Panc1 (cell line): ENCODE measurements at regions not wholly inside any gene's neighbourhood (a gene's known extent, or its start where the extent isn't known, plus 50 kb on each side); places are given as distances from the start of the nearest gene placed in this dataset.

Source experiments
- ATAC-seq: fragments of 200-7000 bp; cut with Tn5 transposase; 2 replicates; pipeline ENCODE4 v1.9.1; 2020; ENCODE audit warnings: mild to moderate bottlenecking, moderate library complexity
- BruUV-seq: library from RNA; stranded (reverse); fragments of 400-500 nt; replicated peaks from 2 replicates; lab custom pipeline; 2021; lab: Mats Ljungman, UMichigan
- CTCF ChIA-PET: fragments of 300-600 bp; sonication (Branson Sonifier 250); formaldehyde crosslinking; loops from one replicate; lab custom pipeline; 2022; ENCODE audit warnings: antibody characterized with exemption; lab: Charles Lee
- POLR2A ChIA-PET: fragments of 300-600 bp; sonication (Branson Sonifier 250); formaldehyde crosslinking; loops from one replicate; lab custom pipeline; 2022; ENCODE audit warnings: antibody characterized with exemption; lab: Charles Lee
- DNase-seq: peaks from one replicate; pipeline ENCODE4 v3.0.0-alpha.2; 2010; ENCODE audit warnings: low read depth, low spot score
- H3K27ac ChIP-seq: 2 replicates; pipeline ENCODE4 v1.5.1; 2011; ENCODE audit warnings: mild to moderate bottlenecking, low read length, inconsistent platforms
- H3K27me3 ChIP-seq: fragments of 200-500 bp; sonication (Bioruptor generic); 2 replicates; pipeline ENCODE4 v1.6.0; 2014; ENCODE audit warnings: low read length, inconsistent platforms; ENCODE audit not compliant: control insufficient read depth, insufficient read depth
- H3K36me3 ChIP-seq: fragments of 200-500 bp; sonication (Bioruptor generic); 2 replicates; pipeline ENCODE4 v1.5.1; 2014; ENCODE audit warnings: inconsistent platforms, mild to moderate bottlenecking, low read length, moderate library complexity; ENCODE audit not compliant: control insufficient read depth, insufficient read depth
- H3K4me1 ChIP-seq: 2 replicates; pipeline ENCODE4 v1.5.1; 2011; ENCODE audit warnings: inconsistent platforms, mild to moderate bottlenecking, low read length, moderate library complexity; ENCODE audit not compliant: control insufficient read depth, insufficient read depth
- H3K4me3 ChIP-seq, 2 experiments: 2 replicates each; pipeline ENCODE4 v1.5.1; 2011 to 2012; ENCODE audit warnings: low read depth in 2 of 2, low read length in 2 of 2, mild to moderate bottlenecking in 2 of 2, inconsistent platforms in 1 of 2, moderate library complexity in 1 of 2
- H3K9me3 ChIP-seq: fragments of 200-500 bp; sonication (Bioruptor generic); 2 replicates; pipeline ENCODE4 v1.5.1; 2014; ENCODE audit warnings: low read depth, mild to moderate bottlenecking, inconsistent platforms, low read length, moderate library complexity; ENCODE audit not compliant: control insufficient read depth, insufficient read depth
- CTCF ChIP-seq: fragments of 450-650 bp; IDR thresholded peaks from 2 replicates; pipeline ENCODE4 v1.5.1; 2017; ENCODE audit warnings: mild to moderate bottlenecking
- POLR2AphosphoS5 ChIP-seq: IDR thresholded peaks from 2 replicates; pipeline ENCODE4 v1.6.1; 2012; ENCODE audit warnings: mild to moderate bottlenecking, low read depth, low read length, moderate library complexity
- REST ChIP-seq, 2 experiments: IDR thresholded peaks; 2 replicates each; pipeline ENCODE4 v1.6.1; 2011 to 2012; ENCODE audit warnings: low read depth in 2 of 2, control low read depth in 1 of 2, low read length in 1 of 2, mild to moderate bottlenecking in 1 of 2, moderate library complexity in 1 of 2; ENCODE audit not compliant: insufficient read depth in 1 of 2
- SIN3A ChIP-seq: IDR thresholded peaks from 2 replicates; pipeline ENCODE4 v1.6.1; 2012; ENCODE audit warnings: low read depth, mild to moderate bottlenecking, low read length, moderate library complexity, borderline replicate concordance; ENCODE audit not compliant: insufficient read depth
- TCF7L2 ChIP-seq: IDR thresholded peaks from 2 replicates; pipeline ENCODE4 v1.6.1; 2011; ENCODE audit warnings: mild to moderate bottlenecking, low read depth, low read length, inconsistent platforms
- in situ Hi-C: cut with HindIII; loops from 2 replicates; pipeline ENCODE4 v1.10.0; 2016; ENCODE audit warnings: low sequenced_read_pairs, low pct_unique_long_range_greater_than_20kb
- intact Hi-C: fragments of 100-400 bp; cut with micrococcal nuclease; formaldehyde crosslinking; loops from one replicate; pipeline ENCODE4 v1.10.0; 2022; ENCODE audit not compliant: unreplicated experiment

- POLR2A ChIA-PET = no interaction called here
- no peak overlapping the region for H3K27ac ChIP-seq
- no TSS peak for BruUV-seq
- no peak overlapping the region for H3K4me3 ChIP-seq
- ATAC-seq = no peak
- in situ Hi-C loops (no loop called here), intact Hi-C loops (no loop called here)
- H3K9me3 ChIP-seq = no peaks in the 10 kb centered on the region
- DNase-seq = no peak
- H3K36me3 ChIP-seq = no peaks in the 10 kb centered on the region
- no peaks in the 10 kb centered on the region for H3K4me1 ChIP-seq
- no peak for TF ChIP-seq CTCF
- no peak for TF ChIP-seq SIN3A
- TF ChIP-seq POLR2AphosphoS5 = no peak
- TF ChIP-seq REST (IDR thresholded peaks at IDR 0.05; ENCODE audit: insufficient read depth in 1 of 2, low read depth in 2 of 2, low read length in 1 of 2) = no peak
- TF ChIP-seq TCF7L2 = no peak
- CTCF ChIA-PET = no interaction called here
- H3K27me3 ChIP-seq = no peaks in the 10 kb centered on the region
Observed at GRCh38 chr4:178463747-178464146, 1021.5 kb upstream of the AGA start.

GRCh38 chr4:178470996-178471784 lies 1029.0 kb upstream of the AGA start:
- H3K4me1 ChIP-seq = no peaks in the 10 kb centered on the region
- in situ Hi-C loops (no loop called here), intact Hi-C loops (no loop called here)
- no peaks in the 10 kb centered on the region for H3K36me3 ChIP-seq
- DNase-seq = no peak
- no peaks in the 10 kb centered on the region for H3K27me3 ChIP-seq
- CTCF ChIA-PET = no interaction called here
- no peak overlapping the region for H3K4me3 ChIP-seq
- no peak for ATAC-seq
- H3K27ac ChIP-seq = no peak overlapping the region
- no peak for TF ChIP-seq REST (IDR thresholded peaks at IDR 0.05; ENCODE audit: insufficient read depth in 1 of 2, low read depth in 2 of 2, low read length in 1 of 2)
- no peak for TF ChIP-seq SIN3A
- no peak for TF ChIP-seq CTCF
- no peak for TF ChIP-seq POLR2AphosphoS5
- no peak for TF ChIP-seq TCF7L2
- no peaks in the 10 kb centered on the region for H3K9me3 ChIP-seq
- BruUV-seq = no TSS peak
- POLR2A ChIA-PET = no interaction called here
